Medulla oblongata (tissue), 1 donor: ENCODE measurements at regions not wholly inside any gene's neighbourhood (a gene's known extent, or its start where the extent isn't known, plus 50 kb on each side); places are given as distances from the start of the nearest gene placed in this dataset.

Experiments
- DNase-seq: peaks from one replicate; pipeline ENCODE4 v3.0.0-alpha.2; 2015; ENCODE audit errors: extremely low spot score

- DNase-seq: no peak
These were observed 234.7 kb downstream of the OR13H1 start for GRCh38 chrX:131778269-131779218.

GRCh38 chrX:131779306-131779705, 235.4 kb downstream of the OR13H1 start:
- DNase-seq: no peak

GRCh38 chrX:131779741-131780140, 235.9 kb downstream of the OR13H1 start:
- DNase-seq: no peak

- no peak for DNase-seq
These were observed 238.8 kb downstream of the OR13H1 start for GRCh38 chrX:131782646-131783045.

GRCh38 chrX:131783555-131784308, 239.4 kb upstream of the STK26 start:
- no peak for DNase-seq

GRCh38 chrX:131789664-131790063, 233.4 kb upstream of the STK26 start:
- DNase-seq: no peak

- DNase-seq: no peak
These were observed 231.3 kb upstream of the STK26 start for GRCh38 chrX:131791608-131792355.

GRCh38 chrX:131792356-131792749, 230.7 kb upstream of the STK26 start:
- DNase-seq: no peak

- DNase-seq: no peak
These were observed 230.2 kb upstream of the STK26 start for GRCh38 chrX:131792789-131793462.

GRCh38 chrX:131795442-131796229, 227.5 kb upstream of the STK26 start:
- no peak for DNase-seq

GRCh38 chrX:131801066-131801465, 222.0 kb upstream of the STK26 start:
- no peak for DNase-seq

GRCh38 chrX:131801911-131802310, 221.2 kb upstream of the STK26 start:
- DNase-seq: no peak

- no peak for DNase-seq
These were observed 220.1 kb upstream of the STK26 start for GRCh38 chrX:131802836-131803626.

- DNase-seq: peak; percentile 75
These were observed 210.0 kb upstream of the STK26 start for GRCh38 chrX:131812847-131813825.

GRCh38 chrX:131816551-131817136, 206.5 kb upstream of the STK26 start:
- DNase-seq: peak; percentile 88

GRCh38 chrX:131818297-131818936, 204.7 kb upstream of the STK26 start:
- no peak for DNase-seq

GRCh38 chrX:131821945-131822622, 201.0 kb upstream of the STK26 start:
- DNase-seq: peak; percentile 12
